Neural cell (in vitro differentiated cells): ENCODE measurements at regions not wholly inside any gene's neighbourhood (a gene's known extent, or its start where the extent isn't known, plus 50 kb on each side); places are given as distances from the start of the nearest gene placed in this dataset.

Source experiments
- H2AFZ ChIP-seq: fragments of 200-600, 300-800 bp; sonication (generic), shearing (Covaris generic); 2 replicates; pipeline ENCODE4 v1.6.0; 2014; ENCODE audit warnings: low read depth, mild to moderate bottlenecking, antibody characterized with exemption, low read length, moderate library complexity
- H3F3A ChIP-seq: fragments of 200-600 bp; shearing (Covaris generic); 2 replicates; pipeline ENCODE4 v1.6.1; 2016; ENCODE audit warnings: mild to moderate bottlenecking, moderate library complexity, mixed read lengths, antibody characterized with exemption, low read length; ENCODE audit not compliant: insufficient read depth, poor library complexity, severe bottlenecking
- H3K27ac ChIP-seq: fragments of 200-600, 300-800 bp; sonication (generic), shearing (Covaris generic); 2 replicates; pipeline ENCODE4 v1.5.1; 2014; ENCODE audit warnings: mild to moderate bottlenecking, low read length, moderate library complexity
- H3K27me3 ChIP-seq: fragments of 300-800, 200-600 bp; sonication (generic), shearing (Covaris generic); 2 replicates; pipeline ENCODE4 v1.6.0; 2014; ENCODE audit warnings: mild to moderate bottlenecking, low read depth, low read length, moderate library complexity; ENCODE audit not compliant: insufficient read depth
- H3K36me3 ChIP-seq: fragments of 300-800, 200-600 bp; sonication (generic), shearing (Covaris generic); 2 replicates; pipeline ENCODE4 v1.5.1; 2014; ENCODE audit warnings: mild to moderate bottlenecking, antibody characterized with exemption, low read length, moderate library complexity; ENCODE audit not compliant: insufficient read depth
- H3K4me2 ChIP-seq: fragments of 300-800, 200-600 bp; sonication (generic), shearing (Covaris generic); 2 replicates; pipeline ENCODE4 v1.6.0; 2014; ENCODE audit warnings: mild to moderate bottlenecking, low read length
- H3K4me3 ChIP-seq: fragments of 300-800, 200-600 bp; sonication (generic), shearing (Covaris generic); 2 replicates; pipeline ENCODE4 v1.5.1; 2014; ENCODE audit warnings: mild to moderate bottlenecking, low read length, moderate library complexity
- H3K79me2 ChIP-seq: fragments of 200-600 bp; shearing (Covaris generic); replicated peaks from 2 replicates; pipeline ENCODE4 v1.6.0; 2014; ENCODE audit warnings: mild to moderate bottlenecking, low read length, moderate library complexity; ENCODE audit not compliant: insufficient read depth
- H3K9ac ChIP-seq: fragments of 300-800, 200-600 bp; sonication (generic), shearing (Covaris generic); 2 replicates; pipeline ENCODE4 v1.6.1; 2016; ENCODE audit warnings: mild to moderate bottlenecking, low read length, mixed read lengths
- H3K9me2 ChIP-seq: fragments of 200-600 bp; shearing (Covaris generic); 2 replicates; pipeline ENCODE4 v1.6.1; 2016; ENCODE audit warnings: mild to moderate bottlenecking, low read length, mixed read lengths; ENCODE audit not compliant: insufficient read depth
- H3K9me3 ChIP-seq: fragments of 200-600, 300-800 bp; sonication (generic), shearing (Covaris generic); 2 replicates; pipeline ENCODE4 v1.6.1; 2016; ENCODE audit warnings: mild to moderate bottlenecking, mixed run types, low read length, moderate library complexity, mixed read lengths
- H4K20me1 ChIP-seq: fragments of 200-600 bp; shearing (Covaris generic); 2 replicates; pipeline ENCODE4 v1.6.1; 2016; ENCODE audit warnings: mild to moderate bottlenecking, mixed run types; ENCODE audit not compliant: insufficient read depth
- EP300 ChIP-seq: fragments of 450-650 bp; conservative IDR thresholded peaks from 2 replicates; pipeline ENCODE4 v1.6.1; 2014; ENCODE audit warnings: antibody characterized with exemption, mild to moderate bottlenecking, moderate library complexity; ENCODE audit not compliant: poor library complexity, severe bottlenecking
- EZH2 ChIP-seq: fragments of 200-600, 300-800 bp; shearing (Covaris generic), sonication (generic); IDR thresholded peaks from 2 replicates; pipeline ENCODE4 v1.6.1; 2014; ENCODE audit warnings: antibody characterized with exemption, low read length, borderline replicate concordance, mild to moderate bottlenecking; ENCODE audit not compliant: insufficient read depth, poor library complexity, severe bottlenecking
- MXI1 ChIP-seq: fragments of 450-650 bp; conservative IDR thresholded peaks from 2 replicates; pipeline ENCODE4 v1.6.1; 2014; ENCODE audit warnings: antibody characterized with exemption, mild to moderate bottlenecking; ENCODE audit not compliant: poor library complexity, severe bottlenecking
- POLR2AphosphoS5 ChIP-seq: IDR thresholded peaks from 2 replicates; pipeline ENCODE4 v1.6.1; 2012
- RAD21 ChIP-seq: fragments of 450-650 bp; conservative IDR thresholded peaks from 2 replicates; pipeline ENCODE4 v1.6.1; 2014; ENCODE audit warnings: antibody characterized with exemption, mild to moderate bottlenecking, moderate library complexity
- SMC3 ChIP-seq: fragments of 450-650 bp; conservative IDR thresholded peaks from 2 replicates; pipeline ENCODE4 v1.6.1; 2014; ENCODE audit warnings: antibody characterized with exemption, mild to moderate bottlenecking, moderate library complexity; ENCODE audit not compliant: poor library complexity
- TAF1 ChIP-seq: IDR thresholded peaks from 2 replicates; pipeline ENCODE4 v1.6.1; 2012; ENCODE audit warnings: low read depth
- TF ChIP-seq, protein P1 (sequence below): fragments of 450-650 bp; IDR thresholded peaks from 2 replicates; pipeline ENCODE4 v1.5.1; 2014; ENCODE audit warnings: antibody characterized with exemption, mild to moderate bottlenecking, moderate library complexity; ENCODE audit not compliant: poor library complexity, severe bottlenecking
- TF ChIP-seq, protein P2 (sequence below): IDR thresholded peaks from 2 replicates; pipeline ENCODE4 v1.6.1; 2012; ENCODE audit warnings: borderline replicate concordance

DNA sequence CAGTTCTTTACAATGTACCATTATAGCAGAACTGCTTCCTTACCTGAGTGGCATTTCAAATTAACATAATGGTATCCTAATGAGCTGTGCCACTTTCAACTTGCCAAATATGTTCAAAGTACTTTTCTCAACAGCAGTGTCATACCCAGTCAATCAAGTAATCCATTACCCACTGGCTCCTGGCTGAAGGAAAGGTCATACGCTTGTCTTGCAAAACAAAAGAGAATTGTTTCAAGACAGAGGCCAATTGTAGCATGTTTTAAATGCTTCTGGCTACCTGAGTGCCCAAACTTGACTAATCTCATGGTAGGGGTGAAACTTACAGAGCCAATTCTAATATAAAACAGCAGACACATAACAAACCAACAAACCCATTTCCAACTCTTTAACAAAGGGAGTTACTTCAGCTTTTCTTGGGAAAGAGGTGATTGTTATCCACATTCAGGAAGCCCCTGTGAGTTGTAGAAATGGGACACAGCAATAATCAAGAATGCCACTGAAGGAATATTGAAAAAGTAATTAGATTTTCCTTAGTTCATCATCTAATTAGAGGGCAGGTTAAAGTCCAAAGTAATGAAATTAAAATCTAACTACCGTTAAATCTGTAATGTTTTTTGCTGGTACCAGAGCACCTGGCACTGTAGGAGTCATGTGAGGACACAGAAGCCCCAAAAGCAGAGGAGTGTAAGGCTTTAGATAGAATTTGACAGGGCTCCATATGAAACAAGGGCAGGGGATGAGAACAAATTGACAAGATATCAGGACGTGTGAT, 241.9 kb downstream of the RWDD3 start:
- H3K4me3 ChIP-seq = no peak overlapping the region
- no peaks in the 10 kb centered on the region for H3K79me2 ChIP-seq
- no peaks in the 10 kb centered on the region for H4K20me1 ChIP-seq
- H3K36me3 ChIP-seq = no peaks in the 10 kb centered on the region
- TF ChIP-seq MXI1 = no peak
- TF ChIP-seq POLR2AphosphoS5 = no peak
- TF ChIP-seq EZH2 = no peak
- TF ChIP-seq, protein P1, sequence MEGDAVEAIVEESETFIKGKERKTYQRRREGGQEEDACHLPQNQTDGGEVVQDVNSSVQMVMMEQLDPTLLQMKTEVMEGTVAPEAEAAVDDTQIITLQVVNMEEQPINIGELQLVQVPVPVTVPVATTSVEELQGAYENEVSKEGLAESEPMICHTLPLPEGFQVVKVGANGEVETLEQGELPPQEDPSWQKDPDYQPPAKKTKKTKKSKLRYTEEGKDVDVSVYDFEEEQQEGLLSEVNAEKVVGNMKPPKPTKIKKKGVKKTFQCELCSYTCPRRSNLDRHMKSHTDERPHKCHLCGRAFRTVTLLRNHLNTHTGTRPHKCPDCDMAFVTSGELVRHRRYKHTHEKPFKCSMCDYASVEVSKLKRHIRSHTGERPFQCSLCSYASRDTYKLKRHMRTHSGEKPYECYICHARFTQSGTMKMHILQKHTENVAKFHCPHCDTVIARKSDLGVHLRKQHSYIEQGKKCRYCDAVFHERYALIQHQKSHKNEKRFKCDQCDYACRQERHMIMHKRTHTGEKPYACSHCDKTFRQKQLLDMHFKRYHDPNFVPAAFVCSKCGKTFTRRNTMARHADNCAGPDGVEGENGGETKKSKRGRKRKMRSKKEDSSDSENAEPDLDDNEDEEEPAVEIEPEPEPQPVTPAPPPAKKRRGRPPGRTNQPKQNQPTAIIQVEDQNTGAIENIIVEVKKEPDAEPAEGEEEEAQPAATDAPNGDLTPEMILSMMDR = no peak
- TF ChIP-seq, protein P2, sequence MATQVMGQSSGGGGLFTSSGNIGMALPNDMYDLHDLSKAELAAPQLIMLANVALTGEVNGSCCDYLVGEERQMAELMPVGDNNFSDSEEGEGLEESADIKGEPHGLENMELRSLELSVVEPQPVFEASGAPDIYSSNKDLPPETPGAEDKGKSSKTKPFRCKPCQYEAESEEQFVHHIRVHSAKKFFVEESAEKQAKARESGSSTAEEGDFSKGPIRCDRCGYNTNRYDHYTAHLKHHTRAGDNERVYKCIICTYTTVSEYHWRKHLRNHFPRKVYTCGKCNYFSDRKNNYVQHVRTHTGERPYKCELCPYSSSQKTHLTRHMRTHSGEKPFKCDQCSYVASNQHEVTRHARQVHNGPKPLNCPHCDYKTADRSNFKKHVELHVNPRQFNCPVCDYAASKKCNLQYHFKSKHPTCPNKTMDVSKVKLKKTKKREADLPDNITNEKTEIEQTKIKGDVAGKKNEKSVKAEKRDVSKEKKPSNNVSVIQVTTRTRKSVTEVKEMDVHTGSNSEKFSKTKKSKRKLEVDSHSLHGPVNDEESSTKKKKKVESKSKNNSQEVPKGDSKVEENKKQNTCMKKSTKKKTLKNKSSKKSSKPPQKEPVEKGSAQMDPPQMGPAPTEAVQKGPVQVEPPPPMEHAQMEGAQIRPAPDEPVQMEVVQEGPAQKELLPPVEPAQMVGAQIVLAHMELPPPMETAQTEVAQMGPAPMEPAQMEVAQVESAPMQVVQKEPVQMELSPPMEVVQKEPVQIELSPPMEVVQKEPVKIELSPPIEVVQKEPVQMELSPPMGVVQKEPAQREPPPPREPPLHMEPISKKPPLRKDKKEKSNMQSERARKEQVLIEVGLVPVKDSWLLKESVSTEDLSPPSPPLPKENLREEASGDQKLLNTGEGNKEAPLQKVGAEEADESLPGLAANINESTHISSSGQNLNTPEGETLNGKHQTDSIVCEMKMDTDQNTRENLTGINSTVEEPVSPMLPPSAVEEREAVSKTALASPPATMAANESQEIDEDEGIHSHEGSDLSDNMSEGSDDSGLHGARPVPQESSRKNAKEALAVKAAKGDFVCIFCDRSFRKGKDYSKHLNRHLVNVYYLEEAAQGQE = no peak
- no peak for TF ChIP-seq RAD21
- no peak for TF ChIP-seq SMC3
- TF ChIP-seq EP300 = no peak
- TF ChIP-seq TAF1 = no peak
- no peaks in the 10 kb centered on the region for H3K9me3 ChIP-seq
- no peak overlapping the region for H2AFZ ChIP-seq
- H3F3A ChIP-seq = no peaks in the 10 kb centered on the region
- no peak overlapping the region for H3K4me2 ChIP-seq
- no peak overlapping the region for H3K27ac ChIP-seq
- H3K9me2 ChIP-seq = no peaks in the 10 kb centered on the region
- H3K27me3 ChIP-seq = no peaks in the 10 kb centered on the region
- no peak overlapping the region for H3K9ac ChIP-seq

DNA sequence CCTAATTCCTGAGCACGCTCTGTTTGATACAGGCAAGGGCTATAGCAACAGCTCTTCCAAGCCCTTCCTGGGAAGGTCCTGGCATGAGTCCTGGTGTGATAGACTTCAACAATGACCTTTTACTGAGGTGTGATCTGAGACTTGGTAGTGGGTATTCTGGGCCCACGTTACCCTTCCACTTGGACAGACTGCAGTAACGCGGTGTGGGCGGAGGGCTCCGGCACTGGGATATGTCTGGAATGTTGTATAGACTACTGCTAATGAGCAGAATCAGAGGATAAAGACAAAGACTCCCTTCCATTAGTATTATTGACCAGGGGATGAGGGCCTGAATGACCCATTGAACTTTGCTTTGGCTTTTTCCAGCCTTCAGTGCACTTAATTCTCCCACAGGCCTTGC, 262.3 kb downstream of the RWDD3 start:
- no peak overlapping the region for H2AFZ ChIP-seq
- TF ChIP-seq MXI1 = no peak
- TF ChIP-seq EZH2 = no peak
- no peak for TF ChIP-seq POLR2AphosphoS5
- TF ChIP-seq TAF1 = no peak
- TF ChIP-seq SMC3 = no peak
- no peak for TF ChIP-seq EP300
- TF ChIP-seq, protein P2 = no peak
- TF ChIP-seq, protein P1 = no peak
- no peak for TF ChIP-seq RAD21
- H3K27ac ChIP-seq = no peak overlapping the region
- H3K36me3 ChIP-seq = no peaks in the 10 kb centered on the region
- no peaks in the 10 kb centered on the region for H3K79me2 ChIP-seq
- H3K9me2 ChIP-seq = no peaks in the 10 kb centered on the region
- no peaks in the 10 kb centered on the region for H3K27me3 ChIP-seq
- no peak overlapping the region for H3K4me3 ChIP-seq
- H4K20me1 ChIP-seq = no peaks in the 10 kb centered on the region
- no peak overlapping the region for H3K4me2 ChIP-seq
- no peaks in the 10 kb centered on the region for H3F3A ChIP-seq
- H3K9me3 ChIP-seq = no peaks in the 10 kb centered on the region
- H3K9ac ChIP-seq = no peak overlapping the region
